GM21367 (cell line): ENCODE measurements at regions not wholly inside any gene's neighbourhood (a gene's known extent, or its start where the extent isn't known, plus 50 kb on each side); places are given as distances from the start of the nearest gene placed in this dataset.

Experiments used
- ATAC-seq: cut with Tn5 transposase; IDR thresholded peaks from one replicate; pipeline ENCODE4 v1.9.1; 2021; ENCODE audit not compliant: unreplicated experiment

GRCh38 chr2:139850254-139850890, 1070.2 kb upstream of the NXPH2 start:
- no peak for ATAC-seq

- no peak for ATAC-seq
These were observed 1056.6 kb upstream of the NXPH2 start for GRCh38 chr2:139836769-139837168.

- no peak for ATAC-seq
These were observed 1054.9 kb upstream of the NXPH2 start for GRCh38 chr2:139835101-139835500.

GRCh38 chr2:139828011-139828410, 1047.8 kb upstream of the NXPH2 start:
- ATAC-seq: no peak

GRCh38 chr2:139825726-139826125, 1045.5 kb upstream of the NXPH2 start:
- no peak for ATAC-seq

- no peak for ATAC-seq
These were observed 1039.1 kb upstream of the NXPH2 start for GRCh38 chr2:139819273-139819796.

GRCh38 chr2:139814458-139814857, 1034.3 kb upstream of the NXPH2 start:
- no peak for ATAC-seq

GRCh38 chr2:139813340-139813739, 1033.2 kb upstream of the NXPH2 start:
- ATAC-seq: no peak

- ATAC-seq: no peak
These were observed 1025.3 kb upstream of the NXPH2 start for GRCh38 chr2:139805441-139805840.

GRCh38 chr2:139798391-139798790, 1018.2 kb upstream of the NXPH2 start:
- no peak for ATAC-seq

- no peak for ATAC-seq
These were observed 1010.9 kb upstream of the NXPH2 start for GRCh38 chr2:139790807-139791752.

GRCh38 chr2:139790136-139790535, 1009.9 kb upstream of the NXPH2 start:
- no peak for ATAC-seq

- no peak for ATAC-seq
These were observed 998.5 kb upstream of the NXPH2 start for GRCh38 chr2:139778732-139779131.

GRCh38 chr2:139773720-139774277, 993.6 kb upstream of the NXPH2 start:
- ATAC-seq: no peak

GRCh38 chr2:139769633-139770032, 989.4 kb upstream of the NXPH2 start:
- ATAC-seq: no peak

- ATAC-seq: no peak
These were observed 983.5 kb upstream of the NXPH2 start for GRCh38 chr2:139763705-139764104.

GRCh38 chr2:139759000-139759505, 978.9 kb upstream of the NXPH2 start:
- no peak for ATAC-seq

- ATAC-seq: no peak
These were observed 966.7 kb upstream of the NXPH2 start for GRCh38 chr2:139746901-139747300.

GRCh38 chr2:139744273-139744672, 964.1 kb upstream of the NXPH2 start:
- no peak for ATAC-seq

- no peak for ATAC-seq
These were observed 962.3 kb upstream of the NXPH2 start for GRCh38 chr2:139742216-139743172.
